ENCODE measurements at regions not wholly inside any gene's neighbourhood (a gene's known extent, or its start where the extent isn't known, plus 50 kb on each side); places are given as distances from the start of the nearest gene placed in this dataset.

DNA sequence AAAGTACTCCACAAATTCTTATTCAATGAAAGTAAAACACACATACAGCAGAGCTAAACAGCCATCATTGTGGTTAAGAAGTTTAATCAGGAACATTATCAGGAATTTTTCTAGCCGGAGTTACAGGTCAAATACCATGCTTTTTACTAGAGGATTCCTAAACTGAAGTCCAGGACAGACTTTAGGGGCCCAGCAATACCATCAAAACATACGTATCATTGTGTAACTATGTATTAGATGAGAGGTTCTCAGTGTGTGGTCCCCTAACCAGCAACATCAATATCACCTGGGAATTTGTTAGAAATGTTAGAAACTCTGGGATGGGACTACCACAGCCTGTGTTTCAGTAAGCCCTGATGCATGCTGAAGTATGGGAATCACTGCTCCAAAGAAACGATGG is 404.2 kb upstream of the IL12A start:
- H3K4me1 ChIP-seq = peaks cover 16% of the 10 kb centered on the region; the same call in 1 of the 2 replicates

GRCh38 chr3:159586571-159587202 is 401.9 kb upstream of the IL12A start:
- Histone ChIP-seq H3K4me1 (peaks cover 10% of the 10 kb centered on the region; the same call in 1 of the 2 replicates), H3K27ac (no peak overlapping the region), H3K9me3 (replicated peaks) (no peaks in the 10 kb centered on the region; the same call in 1 of the 2 replicates), H3K36me3 (no peaks in the 10 kb centered on the region), H3K27me3 (no peaks in the 10 kb centered on the region), H3K4me3 (no peak overlapping the region)
- peak; percentile 60 to 76 for DNase-seq

More for the DNA sequence above, 404.2 kb upstream of the IL12A start:
- Histone ChIP-seq H3K27ac (no peak overlapping the region), H3K36me3 (no peaks in the 10 kb centered on the region), H3K27me3 (no peaks in the 10 kb centered on the region), H3K9me3 (replicated peaks) (no peaks in the 10 kb centered on the region; the same call in 1 of the 2 replicates), H3K4me3 (no peak overlapping the region)
- no peak for DNase-seq

GRCh38 chr3:159593927-159594605 is 394.6 kb upstream of the IL12A start:
- H3K4me3 ChIP-seq = no peak overlapping the region
- H3K27ac ChIP-seq = 0 out of 2 replicates have a peak overlapping the region, but pooled peaks have one; percentile 8
- H3K27me3 ChIP-seq = no peaks in the 10 kb centered on the region
- no peaks in the 10 kb centered on the region for H3K36me3 ChIP-seq
- H3K9me3 ChIP-seq (replicated peaks) = peaks cover 10% of the 10 kb centered on the region; the same call in 1 of the 2 replicates
- peaks cover 15% of the 10 kb centered on the region for H3K4me1 ChIP-seq
- DNase-seq = peak in 1 of 2 experiments; percentile 49

DNA sequence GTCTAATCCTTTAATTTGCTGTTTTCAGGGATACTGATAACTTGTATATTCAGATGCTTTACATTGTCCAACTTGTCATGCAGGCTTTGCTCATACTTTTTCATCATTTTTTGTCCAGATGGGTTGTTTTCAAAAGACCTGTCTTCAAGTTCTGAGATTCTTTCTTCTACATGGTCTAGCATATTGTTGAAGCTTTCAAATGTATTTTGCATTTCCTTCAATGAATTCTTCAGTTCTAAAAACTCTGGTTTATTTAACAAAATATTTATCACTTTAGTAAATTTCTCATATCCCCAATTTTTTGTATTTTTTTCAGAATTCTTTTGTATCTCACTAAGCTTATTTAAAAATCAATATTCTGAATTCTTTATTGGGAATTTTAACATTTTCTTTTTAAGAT is 388.3 kb upstream of the IL12A start:
- no peaks in the 10 kb centered on the region for H3K27me3 ChIP-seq
- DNase-seq = no peak
- no peaks in the 10 kb centered on the region for H3K36me3 ChIP-seq
- H3K9me3 ChIP-seq (replicated peaks) = peaks cover 14% of the 10 kb centered on the region; the same call in 1 of the 2 replicates
- H3K27ac ChIP-seq = no peak overlapping the region
- H3K4me3 ChIP-seq = no peak overlapping the region
- H3K4me1 ChIP-seq = peaks cover 9% of the 10 kb centered on the region; the same call in 1 of the 2 replicates

DNA sequence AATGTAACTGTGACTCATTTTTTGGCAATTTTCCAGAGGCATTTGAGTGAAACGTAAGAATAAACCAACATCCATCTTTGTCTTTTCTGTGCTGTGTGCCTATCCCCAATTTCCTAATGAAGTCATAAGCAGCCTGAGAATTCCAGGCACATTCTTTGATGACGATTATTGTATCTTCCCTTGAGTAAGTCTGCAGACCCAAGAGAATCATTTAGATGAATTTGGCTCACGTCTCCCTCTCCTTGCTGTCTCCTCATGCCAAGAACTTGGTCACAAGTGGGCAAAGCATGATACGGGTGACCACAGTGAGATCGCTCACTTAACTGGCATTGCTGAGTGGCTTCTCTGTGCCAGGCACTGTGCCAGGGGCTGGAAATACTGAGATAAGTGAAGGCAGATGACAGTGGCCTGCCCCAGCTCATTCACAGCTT is 384.5 kb upstream of the IL12A start:
- H3K27ac ChIP-seq = no peak overlapping the region
- H3K9me3 ChIP-seq (replicated peaks) = 0 out of 2 replicates have a peak, but pooled peaks cover 5% of the 10 kb centered on the region
- peak in 1 of 2 experiments; percentile 19 for DNase-seq
- H3K4me3 ChIP-seq = no peak overlapping the region
- H3K4me1 ChIP-seq = peaks cover 6% of the 10 kb centered on the region; the same call in 1 of the 2 replicates
- no peaks in the 10 kb centered on the region for H3K27me3 ChIP-seq
- H3K36me3 ChIP-seq = no peaks in the 10 kb centered on the region

DNA sequence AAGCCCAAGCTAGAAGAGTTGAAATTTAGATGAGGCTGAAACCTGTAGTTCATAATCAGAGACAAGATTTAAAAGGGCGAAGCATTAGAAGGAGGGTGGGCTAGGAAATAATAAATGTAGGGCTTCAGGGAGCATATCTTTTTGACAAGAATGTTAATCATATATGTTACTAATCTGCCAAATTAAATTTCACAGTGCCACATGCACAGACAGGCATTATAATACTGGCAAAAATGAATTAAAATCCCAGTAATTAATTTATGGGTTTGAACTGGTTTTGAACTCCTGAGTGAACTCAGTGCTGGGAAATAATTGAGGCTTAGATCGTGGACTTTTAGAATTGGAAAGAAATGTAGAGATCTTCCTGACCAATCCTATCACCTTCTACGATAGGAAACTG is 383.5 kb upstream of the IL12A start:
- no peak for DNase-seq
- peaks cover 11% of the 10 kb centered on the region; the same call in 1 of the 2 replicates for H3K4me1 ChIP-seq
- no peak overlapping the region for H3K27ac ChIP-seq
- H3K4me3 ChIP-seq = no peak overlapping the region
- H3K9me3 ChIP-seq (replicated peaks) = 0 out of 2 replicates have a peak, but pooled peaks cover 5% of the 10 kb centered on the region
- no peaks in the 10 kb centered on the region for H3K36me3 ChIP-seq
- no peaks in the 10 kb centered on the region for H3K27me3 ChIP-seq

GRCh38 chr3:159605776-159606175 is 382.9 kb upstream of the IL12A start:
- peaks cover 14% of the 10 kb centered on the region; the same call in 1 of the 2 replicates for H3K4me1 ChIP-seq
- 0 out of 2 replicates have a peak, but pooled peaks cover 2% of the 10 kb centered on the region for H3K9me3 ChIP-seq (replicated peaks)
- no peak for DNase-seq
- H3K4me3 ChIP-seq = no peak overlapping the region
- H3K36me3 ChIP-seq = no peaks in the 10 kb centered on the region
- H3K27ac ChIP-seq = no peak overlapping the region
- no peaks in the 10 kb centered on the region for H3K27me3 ChIP-seq

DNA sequence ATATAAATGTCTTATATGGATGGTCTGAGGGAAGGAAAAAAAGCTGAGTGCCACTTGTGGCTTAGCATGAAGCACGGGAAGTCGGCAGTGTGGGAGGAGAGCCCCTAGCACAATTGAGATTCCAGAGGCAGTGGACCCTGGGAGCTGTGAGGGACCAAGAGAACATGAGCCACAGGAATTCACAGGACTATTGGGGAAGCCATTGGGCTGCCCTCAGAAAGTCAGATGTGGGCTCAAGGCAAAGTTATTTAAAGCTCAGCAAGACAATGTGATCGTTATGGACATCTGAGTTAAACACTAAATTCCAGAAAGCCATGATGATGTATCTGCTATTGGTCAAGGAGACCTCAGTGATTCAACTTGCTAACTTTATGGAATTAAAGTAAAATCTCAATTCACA is 380.8 kb upstream of the IL12A start:
- Histone ChIP-seq H3K27ac (no peak overlapping the region), H3K4me3 (no peak overlapping the region), H3K4me1 (peaks cover 14% of the 10 kb centered on the region; the same call in 1 of the 2 replicates), H3K9me3 (replicated peaks) (no peaks in the 10 kb centered on the region), H3K36me3 (no peaks in the 10 kb centered on the region), H3K27me3 (no peaks in the 10 kb centered on the region)
- no peak for DNase-seq

- H3K36me3 ChIP-seq = no peaks in the 10 kb centered on the region
- no peak overlapping the region for H3K4me3 ChIP-seq
- H3K27me3 ChIP-seq = no peaks in the 10 kb centered on the region
- no peak for DNase-seq
- peaks cover 14% of the 10 kb centered on the region; the same call in 1 of the 2 replicates for H3K4me1 ChIP-seq
- H3K27ac ChIP-seq = no peak overlapping the region
- H3K9me3 ChIP-seq (replicated peaks) = no peaks in the 10 kb centered on the region
Measured at GRCh38 chr3:159608311-159608710, 380.3 kb upstream of the IL12A start.

DNA sequence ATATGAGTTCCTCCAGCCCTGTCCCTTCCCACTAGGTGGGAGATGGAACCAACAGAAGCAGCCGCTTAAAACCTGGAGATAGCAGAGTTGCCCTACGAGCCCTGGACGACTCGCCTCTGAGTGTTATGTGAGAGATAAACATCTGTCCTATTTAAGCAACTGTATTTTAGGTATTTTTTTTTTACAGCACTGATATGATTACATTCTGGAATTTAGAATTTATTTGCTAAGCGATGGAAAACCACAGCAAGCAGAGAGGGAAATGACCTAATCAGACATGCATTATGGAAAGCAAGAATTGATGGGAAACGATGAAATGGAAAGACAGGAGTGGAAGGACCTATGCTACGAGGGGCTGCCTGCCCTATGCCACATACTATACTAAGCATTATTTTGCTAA is 379.0 kb upstream of the IL12A start:
- H3K27me3 ChIP-seq = no peaks in the 10 kb centered on the region
- H3K27ac ChIP-seq = no peak overlapping the region
- no peak for DNase-seq
- no peak overlapping the region for H3K4me3 ChIP-seq
- no peaks in the 10 kb centered on the region for H3K9me3 ChIP-seq (replicated peaks)
- no peaks in the 10 kb centered on the region for H3K36me3 ChIP-seq
- peaks cover 8% of the 10 kb centered on the region for H3K4me1 ChIP-seq

GRCh38 chr3:159616234-159616825 is 372.3 kb upstream of the IL12A start:
- Histone ChIP-seq H3K4me3 (no peak overlapping the region), H3K4me1 (peaks cover 20% of the 10 kb centered on the region), H3K9me3 (replicated peaks) (no peaks in the 10 kb centered on the region), H3K36me3 (no peaks in the 10 kb centered on the region), H3K27ac (no peak overlapping the region), H3K27me3 (no peaks in the 10 kb centered on the region)
- peak; percentile 23 to 53 for DNase-seq

- H3K4me1 ChIP-seq = peaks cover 26% of the 10 kb centered on the region
- H3K9me3 ChIP-seq (replicated peaks) = no peaks in the 10 kb centered on the region
- peak; percentile 76 to 85 for DNase-seq
- H3K4me3 ChIP-seq = no peak overlapping the region
- no peaks in the 10 kb centered on the region for H3K36me3 ChIP-seq
- H3K27me3 ChIP-seq = no peaks in the 10 kb centered on the region
- no peak overlapping the region for H3K27ac ChIP-seq
Measured at GRCh38 chr3:159619341-159619885, 369.2 kb upstream of the IL12A start.

DNA sequence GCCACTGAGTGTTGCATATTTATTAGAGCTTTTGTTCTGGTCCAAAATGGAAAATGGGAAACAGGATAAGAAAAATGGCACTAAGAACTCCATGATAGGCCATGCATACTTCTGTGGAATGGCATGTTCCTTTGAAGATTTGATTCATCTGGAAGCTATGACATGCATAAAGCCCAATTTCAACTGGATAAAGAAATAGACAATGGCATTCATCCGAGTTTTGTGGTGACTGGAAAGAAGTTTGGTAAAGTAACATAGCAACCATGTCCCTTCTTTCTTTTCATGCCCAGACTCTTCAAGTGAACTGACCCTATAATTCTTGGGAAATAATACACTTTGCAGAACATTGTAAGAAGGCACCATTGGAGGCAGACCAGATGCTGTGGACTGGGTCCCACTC is 368.4 kb upstream of the IL12A start:
- Histone ChIP-seq H3K27me3 (no peaks in the 10 kb centered on the region), H3K27ac (no peak overlapping the region), H3K9me3 (replicated peaks) (no peaks in the 10 kb centered on the region), H3K36me3 (no peaks in the 10 kb centered on the region), H3K4me1 (peaks cover 26% of the 10 kb centered on the region), H3K4me3 (no peak overlapping the region)
- no peak for DNase-seq

- Histone ChIP-seq H3K36me3 (no peaks in the 10 kb centered on the region), H3K9me3 (replicated peaks) (no peaks in the 10 kb centered on the region), H3K4me1 (peaks cover 26% of the 10 kb centered on the region), H3K4me3 (no peak overlapping the region), H3K27ac (no peak overlapping the region), H3K27me3 (no peaks in the 10 kb centered on the region)
- no peak for DNase-seq
Measured at GRCh38 chr3:159620873-159621272, 367.8 kb upstream of the IL12A start.

DNA sequence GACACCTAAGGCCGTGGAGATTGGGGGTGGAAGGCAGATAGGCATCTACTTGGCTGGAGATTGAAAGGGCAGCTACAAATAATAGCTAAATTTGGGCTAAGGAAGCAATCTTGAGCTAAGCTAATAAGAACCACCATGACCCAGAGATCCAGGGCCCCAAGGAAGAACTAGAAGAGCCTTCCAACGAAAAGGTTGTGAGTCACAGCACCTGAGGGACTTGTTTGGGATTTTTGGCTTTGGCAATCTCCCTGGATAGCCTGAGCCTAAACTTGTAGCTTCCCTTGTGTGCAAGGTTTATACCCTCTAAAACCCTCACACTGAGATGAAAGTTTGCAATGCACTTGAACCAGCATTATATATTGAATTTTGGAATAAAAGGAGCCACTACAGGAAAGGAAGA is 364.0 kb upstream of the IL12A start:
- DNase-seq = no peak
- Histone ChIP-seq H3K4me1 (peaks cover 36% of the 10 kb centered on the region), H3K27me3 (no peaks in the 10 kb centered on the region), H3K36me3 (no peaks in the 10 kb centered on the region), H3K27ac (no peak overlapping the region), H3K4me3 (no peak overlapping the region), H3K9me3 (replicated peaks) (peaks cover 2% of the 10 kb centered on the region; the same call in 1 of the 2 replicates)
